Astrocyte (in vitro differentiated cells and primary cell): ENCODE measurements at regions not wholly inside any gene's neighbourhood (a gene's known extent, or its start where the extent isn't known, plus 50 kb on each side); places are given as distances from the start of the nearest gene placed in this dataset.

Experiments used
- DNase-seq: peaks from one replicate; pipeline ENCODE4 v3.0.0-alpha.2; 2010; ENCODE audit warnings: low read depth
- FAIRE-seq: peaks from 2 replicates; lab custom pipeline; 2011; peaks lifted over from hg19 to GRCh38; lab: Jason Lieb, UNC
- H2AFZ ChIP-seq: 2 replicates; pipeline ENCODE4 v1.6.0; 2012; ENCODE audit warnings: low read depth, low read length, inconsistent platforms
- H3K27ac ChIP-seq: 2 replicates; pipeline ENCODE4 v1.5.1; 2011; ENCODE audit warnings: low read depth, low read length, inconsistent platforms
- H3K27me3 ChIP-seq: 2 replicates; pipeline ENCODE4 v1.6.0; 2011; ENCODE audit warnings: low read length, inconsistent platforms; ENCODE audit not compliant: insufficient read depth
- H3K36me3 ChIP-seq: 2 replicates; pipeline ENCODE4 v1.5.1; 2011; ENCODE audit warnings: low read length, inconsistent platforms; ENCODE audit not compliant: insufficient read depth
- H3K4me1 ChIP-seq: 2 replicates; pipeline ENCODE4 v1.5.1; 2011; ENCODE audit warnings: low read length, inconsistent platforms; ENCODE audit not compliant: insufficient read depth
- H3K4me2 ChIP-seq: 2 replicates; pipeline ENCODE4 v1.6.0; 2012; ENCODE audit warnings: low read length, inconsistent platforms
- H3K4me3 ChIP-seq: 2 replicates; pipeline ENCODE4 v1.5.1; 2011; ENCODE audit warnings: low read depth, mild to moderate bottlenecking, low read length, inconsistent platforms; ENCODE audit not compliant: insufficient read depth
- H3K79me2 ChIP-seq: 2 replicates; pipeline ENCODE4 v1.6.0; 2012; ENCODE audit warnings: mild to moderate bottlenecking, low read length, inconsistent platforms; ENCODE audit not compliant: insufficient read depth
- H3K9ac ChIP-seq: 2 replicates; pipeline ENCODE4 v1.6.0; 2012; ENCODE audit warnings: mild to moderate bottlenecking, low read length, inconsistent platforms
- H3K9me3 ChIP-seq: 2 replicates; pipeline ENCODE4 v1.5.1; 2012; ENCODE audit warnings: low read depth, mild to moderate bottlenecking, low read length, inconsistent platforms; ENCODE audit not compliant: insufficient read depth
- H4K20me1 ChIP-seq: 2 replicates; pipeline ENCODE4 v1.6.0; 2012; ENCODE audit warnings: low read length, inconsistent platforms; ENCODE audit not compliant: insufficient read depth
- H3K27ac Mint-ChIP-seq: one replicate; pipeline ENCODE4 v1.8.0; 2021; ENCODE audit warnings: mild to moderate bottlenecking, mixed read lengths; ENCODE audit not compliant: unreplicated experiment
- H3K27me3 Mint-ChIP-seq: one replicate; pipeline ENCODE4 v1.8.0; 2021; ENCODE audit warnings: low read depth, mixed read lengths; ENCODE audit not compliant: unreplicated experiment
- H3K36me3 Mint-ChIP-seq: one replicate; pipeline ENCODE4 v1.8.0; 2021; ENCODE audit warnings: low read depth, mixed read lengths; ENCODE audit not compliant: unreplicated experiment
- H3K4me1 Mint-ChIP-seq: one replicate; pipeline ENCODE4 v1.8.0; 2021; ENCODE audit warnings: low read depth, mixed read lengths; ENCODE audit not compliant: unreplicated experiment
- H3K4me3 Mint-ChIP-seq: one replicate; pipeline ENCODE4 v1.8.0; 2021; ENCODE audit warnings: mild to moderate bottlenecking, moderate library complexity, mixed read lengths; ENCODE audit not compliant: unreplicated experiment
- H3K9me3 Mint-ChIP-seq: one replicate; pipeline ENCODE4 v1.8.0; 2021; ENCODE audit warnings: mild to moderate bottlenecking, mixed read lengths; ENCODE audit not compliant: unreplicated experiment
- EZH2 ChIP-seq: IDR thresholded peaks from 2 replicates; pipeline ENCODE4 v1.6.1; 2012; ENCODE audit warnings: mild to moderate bottlenecking, low read length, inconsistent platforms; ENCODE audit not compliant: insufficient read depth
- TF ChIP-seq, protein P1 (sequence below): IDR thresholded peaks from 2 replicates; pipeline ENCODE4 v1.5.1; 2011; ENCODE audit warnings: low read depth, mild to moderate bottlenecking, inconsistent platforms, low read length, moderate library complexity; ENCODE audit not compliant: insufficient read depth

DNA sequence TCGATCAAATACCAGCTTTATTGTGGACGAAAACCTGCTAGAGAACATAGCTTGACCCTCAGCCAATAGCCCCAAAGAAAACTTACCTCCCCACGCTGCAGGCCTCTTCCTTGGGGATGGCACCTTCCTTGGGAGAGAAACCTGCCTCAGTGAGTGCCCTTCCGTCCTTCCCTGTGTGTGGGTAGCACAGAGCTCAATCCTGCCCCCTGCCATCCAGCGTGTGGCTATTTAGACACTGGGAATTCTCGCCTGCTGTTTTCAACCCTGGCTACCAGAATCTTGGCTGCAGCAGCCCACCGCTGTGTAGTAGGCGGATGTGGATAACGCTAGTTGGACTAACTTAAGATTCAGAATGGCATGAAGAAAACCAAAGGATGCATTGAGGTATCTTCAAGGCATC is 238.2 kb downstream of the TEX36 start:
- peaks cover 14% of the 10 kb centered on the region for H3K27me3 Mint-ChIP-seq
- H3K36me3 ChIP-seq = no peaks in the 10 kb centered on the region
- FAIRE-seq = no peak

DNA sequence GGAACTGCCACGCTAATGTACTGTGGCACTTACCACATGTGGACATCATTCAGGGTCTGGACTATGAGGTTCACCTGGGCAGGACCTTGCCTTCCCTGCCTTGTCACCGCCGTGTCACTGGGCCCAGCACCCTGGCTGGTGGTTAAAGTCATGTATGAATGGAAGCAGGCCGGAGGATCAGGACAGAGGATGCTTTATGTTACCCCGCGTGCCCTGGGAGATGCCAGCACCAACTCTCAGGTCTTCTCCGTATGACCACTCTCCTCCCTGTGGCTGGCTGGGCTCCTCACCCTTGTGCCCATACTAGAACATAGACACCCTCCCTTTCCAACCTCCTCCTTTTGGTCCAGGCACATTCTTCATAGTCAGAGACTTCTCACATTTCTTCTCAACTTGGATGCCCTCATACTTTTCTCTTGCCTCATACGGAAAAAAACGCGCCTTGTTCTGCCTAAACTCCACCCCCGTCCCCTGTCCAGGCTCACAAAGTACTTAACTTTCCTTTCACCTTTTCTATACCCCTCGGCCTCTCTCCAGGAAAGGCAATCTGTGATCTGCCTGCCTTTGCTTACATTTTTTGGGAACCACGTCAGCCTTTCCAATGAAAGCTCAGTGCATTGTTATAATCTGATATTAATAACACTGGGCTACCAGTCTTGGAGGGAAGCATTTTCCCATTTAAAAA is 240.0 kb downstream of the TEX36 start:
- Mint-ChIP-seq H3K27ac (no peak overlapping the region), H3K9me3 (no peaks in the 10 kb centered on the region), H3K4me3 (no peak overlapping the region), H3K27me3 (peaks cover 14% of the 10 kb centered on the region), H3K4me1 (peaks cover 8% of the 10 kb centered on the region), H3K36me3 (no peaks in the 10 kb centered on the region)
- Histone ChIP-seq H3K9me3 (no peaks in the 10 kb centered on the region), H4K20me1 (no peaks in the 10 kb centered on the region), H3K36me3 (no peaks in the 10 kb centered on the region), H3K27me3 (no peaks in the 10 kb centered on the region), H2AFZ (no peak overlapping the region), H3K27ac (no peak overlapping the region), H3K4me2 (no peak overlapping the region), H3K79me2 (no peaks in the 10 kb centered on the region), H3K9ac (no peak overlapping the region), H3K4me3 (no peak overlapping the region), H3K4me1 (no peaks in the 10 kb centered on the region)
- DNase-seq (no peak), FAIRE-seq (no peak)
- TF ChIP-seq, protein P1, sequence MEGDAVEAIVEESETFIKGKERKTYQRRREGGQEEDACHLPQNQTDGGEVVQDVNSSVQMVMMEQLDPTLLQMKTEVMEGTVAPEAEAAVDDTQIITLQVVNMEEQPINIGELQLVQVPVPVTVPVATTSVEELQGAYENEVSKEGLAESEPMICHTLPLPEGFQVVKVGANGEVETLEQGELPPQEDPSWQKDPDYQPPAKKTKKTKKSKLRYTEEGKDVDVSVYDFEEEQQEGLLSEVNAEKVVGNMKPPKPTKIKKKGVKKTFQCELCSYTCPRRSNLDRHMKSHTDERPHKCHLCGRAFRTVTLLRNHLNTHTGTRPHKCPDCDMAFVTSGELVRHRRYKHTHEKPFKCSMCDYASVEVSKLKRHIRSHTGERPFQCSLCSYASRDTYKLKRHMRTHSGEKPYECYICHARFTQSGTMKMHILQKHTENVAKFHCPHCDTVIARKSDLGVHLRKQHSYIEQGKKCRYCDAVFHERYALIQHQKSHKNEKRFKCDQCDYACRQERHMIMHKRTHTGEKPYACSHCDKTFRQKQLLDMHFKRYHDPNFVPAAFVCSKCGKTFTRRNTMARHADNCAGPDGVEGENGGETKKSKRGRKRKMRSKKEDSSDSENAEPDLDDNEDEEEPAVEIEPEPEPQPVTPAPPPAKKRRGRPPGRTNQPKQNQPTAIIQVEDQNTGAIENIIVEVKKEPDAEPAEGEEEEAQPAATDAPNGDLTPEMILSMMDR = no peak
- no peak for TF ChIP-seq EZH2

More for the DNA sequence above, 238.2 kb downstream of the TEX36 start:
- Mint-ChIP-seq H3K27ac (no peak overlapping the region), H3K4me3 (no peak overlapping the region), H3K36me3 (no peaks in the 10 kb centered on the region), H3K9me3 (no peaks in the 10 kb centered on the region), H3K4me1 (peaks cover 8% of the 10 kb centered on the region)
- H3K4me1 ChIP-seq = no peaks in the 10 kb centered on the region
- no peak for DNase-seq
- no peak for TF ChIP-seq EZH2
- no peaks in the 10 kb centered on the region for H3K9me3 ChIP-seq
- H2AFZ ChIP-seq = no peak overlapping the region
- no peaks in the 10 kb centered on the region for H4K20me1 ChIP-seq
- no peak overlapping the region for H3K9ac ChIP-seq
- H3K79me2 ChIP-seq = no peaks in the 10 kb centered on the region
- no peak overlapping the region for H3K27ac ChIP-seq
- no peaks in the 10 kb centered on the region for H3K27me3 ChIP-seq
- H3K4me2 ChIP-seq = no peak overlapping the region
- H3K4me3 ChIP-seq = no peak overlapping the region

DNA sequence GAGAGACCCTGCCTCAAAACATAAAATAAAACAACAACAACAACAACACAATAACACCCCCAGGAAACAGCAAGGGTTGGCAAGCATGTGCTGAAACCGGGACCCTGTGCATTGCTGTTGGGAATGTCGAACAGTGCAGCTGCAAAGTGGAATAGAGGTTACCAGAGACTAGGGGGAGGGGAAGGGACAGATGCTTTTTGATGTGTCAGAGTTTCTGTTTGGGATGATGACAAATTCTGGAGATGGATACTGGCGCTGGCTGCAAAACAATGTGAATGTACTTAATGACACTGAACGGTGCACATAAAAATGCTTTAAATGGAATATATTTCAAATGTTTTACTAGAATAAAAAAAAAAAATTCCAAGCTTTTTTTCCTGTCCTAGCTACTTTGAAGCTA is 241.8 kb downstream of the TEX36 start:
- FAIRE-seq = no peak
- DNase-seq = no peak
- Mint-ChIP-seq H3K9me3 (no peaks in the 10 kb centered on the region), H3K4me3 (no peak overlapping the region), H3K4me1 (peaks cover 8% of the 10 kb centered on the region), H3K36me3 (no peaks in the 10 kb centered on the region), H3K27ac (no peak overlapping the region), H3K27me3 (peaks cover 18% of the 10 kb centered on the region)
- no peak overlapping the region for H3K27ac ChIP-seq
- H2AFZ ChIP-seq = no peak overlapping the region
- no peak overlapping the region for H3K9ac ChIP-seq
- H3K4me2 ChIP-seq = no peak overlapping the region
- H3K4me3 ChIP-seq = no peak overlapping the region
- no peaks in the 10 kb centered on the region for H3K79me2 ChIP-seq
- H3K4me1 ChIP-seq = no peaks in the 10 kb centered on the region
- no peaks in the 10 kb centered on the region for H3K36me3 ChIP-seq
- no peaks in the 10 kb centered on the region for H4K20me1 ChIP-seq
- no peaks in the 10 kb centered on the region for H3K27me3 ChIP-seq
- H3K9me3 ChIP-seq = no peaks in the 10 kb centered on the region
- no peak for TF ChIP-seq EZH2
- TF ChIP-seq, protein P1 = no peak
